ENCODE measurements at regions not wholly inside any gene's neighbourhood (a gene's known extent, or its start where the extent isn't known, plus 50 kb on each side); places are given as distances from the start of the nearest gene placed in this dataset.

DNA sequence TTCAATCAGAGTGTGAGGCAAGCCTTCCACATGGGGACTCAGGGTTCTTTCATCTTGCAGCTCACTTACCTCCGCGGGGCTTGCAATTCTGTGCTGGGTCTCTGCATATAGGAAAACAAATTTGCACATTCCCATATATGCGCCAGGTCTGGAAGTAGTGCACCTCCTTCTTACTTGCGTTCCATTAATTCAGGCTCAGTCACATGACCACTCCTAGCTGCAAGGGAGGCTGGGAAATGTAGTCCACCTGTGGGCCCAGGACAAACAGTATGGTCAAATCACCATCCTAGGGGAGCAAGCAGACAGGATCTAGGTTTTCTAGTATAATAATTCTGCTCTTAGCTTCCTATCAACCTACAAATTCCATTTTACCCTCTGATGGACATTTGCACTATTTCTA lies 160.4 kb downstream of the AACS start:
- TF ChIP-seq POLR2A (IDR thresholded peaks at IDR 0.05) = no peak
- TF ChIP-seq, protein P1, sequence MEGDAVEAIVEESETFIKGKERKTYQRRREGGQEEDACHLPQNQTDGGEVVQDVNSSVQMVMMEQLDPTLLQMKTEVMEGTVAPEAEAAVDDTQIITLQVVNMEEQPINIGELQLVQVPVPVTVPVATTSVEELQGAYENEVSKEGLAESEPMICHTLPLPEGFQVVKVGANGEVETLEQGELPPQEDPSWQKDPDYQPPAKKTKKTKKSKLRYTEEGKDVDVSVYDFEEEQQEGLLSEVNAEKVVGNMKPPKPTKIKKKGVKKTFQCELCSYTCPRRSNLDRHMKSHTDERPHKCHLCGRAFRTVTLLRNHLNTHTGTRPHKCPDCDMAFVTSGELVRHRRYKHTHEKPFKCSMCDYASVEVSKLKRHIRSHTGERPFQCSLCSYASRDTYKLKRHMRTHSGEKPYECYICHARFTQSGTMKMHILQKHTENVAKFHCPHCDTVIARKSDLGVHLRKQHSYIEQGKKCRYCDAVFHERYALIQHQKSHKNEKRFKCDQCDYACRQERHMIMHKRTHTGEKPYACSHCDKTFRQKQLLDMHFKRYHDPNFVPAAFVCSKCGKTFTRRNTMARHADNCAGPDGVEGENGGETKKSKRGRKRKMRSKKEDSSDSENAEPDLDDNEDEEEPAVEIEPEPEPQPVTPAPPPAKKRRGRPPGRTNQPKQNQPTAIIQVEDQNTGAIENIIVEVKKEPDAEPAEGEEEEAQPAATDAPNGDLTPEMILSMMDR (IDR thresholded peaks at IDR 0.05 in 8 of 11, conservative IDR thresholded peaks at IDR 0.05 in 3 of 11) = no peak
